ENCODE measurements at regions not wholly inside any gene's neighbourhood (a gene's known extent, or its start where the extent isn't known, plus 50 kb on each side); places are given as distances from the start of the nearest gene placed in this dataset.

DNA sequence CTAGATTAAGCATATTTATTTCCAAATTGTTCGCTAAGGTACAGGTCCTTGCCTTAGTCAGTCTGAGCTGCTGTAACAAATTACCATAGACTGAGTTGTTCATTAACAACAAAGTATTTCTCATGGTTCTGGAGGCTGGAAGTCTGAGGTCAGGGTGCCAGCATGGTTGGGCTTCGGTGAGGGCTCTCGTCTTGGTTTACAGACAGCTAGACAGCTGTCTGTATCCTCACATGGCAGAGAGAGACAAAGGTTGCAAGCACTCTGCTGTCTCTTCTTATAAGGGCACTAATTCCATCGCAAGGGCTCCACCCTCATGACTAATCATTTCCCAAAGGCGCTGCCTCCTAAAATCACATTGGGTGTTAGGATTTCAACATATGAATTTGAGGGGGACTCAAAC is 115.3 kb upstream of the GMDS start:
- 100% methylated on average over 1 to 3 of the region's 5 CpGs for WGBS, 2 donors (ENCODE audit: low coverage in 1 of 2)
- Histone ChIP-seq H3K4me3 (no peak overlapping the region), H3K27ac (no peak overlapping the region)

DNA sequence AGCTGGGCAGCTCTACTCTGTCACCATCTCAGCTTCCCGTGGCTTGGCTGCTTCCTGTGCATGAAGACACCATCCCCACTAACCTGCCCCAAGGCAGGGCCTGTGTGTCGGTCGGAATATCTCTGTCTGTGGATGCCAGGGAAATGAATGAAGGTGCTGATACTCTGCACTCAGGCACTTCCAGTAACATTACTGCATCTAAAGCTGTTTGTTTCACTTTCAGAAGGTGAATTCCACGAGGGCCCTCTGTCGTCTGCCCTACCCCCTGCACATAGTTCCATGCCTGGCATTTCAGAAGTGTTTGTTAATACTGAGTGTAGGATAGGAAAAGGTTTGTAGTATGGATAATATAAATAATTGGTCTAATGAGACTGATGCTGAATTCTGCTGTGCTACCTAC is 114.7 kb upstream of the GMDS start:
- peaks cover 0 to 7% (median 2%) of the 10 kb centered on the region in 3 donors for H3K4me1 ChIP-seq
- 80 to 100% methylated on average over 1 to 2 of the region's 5 CpGs for WGBS, 2 donors (ENCODE audit: low coverage in 1 of 2)

More for the DNA sequence above, 115.3 kb upstream of the GMDS start:
- no peaks in the 10 kb centered on the region for H3K9me3 ChIP-seq
- no peaks in the 10 kb centered on the region for H3K27me3 ChIP-seq
- ATAC-seq, result no peak
- H3K4me1 ChIP-seq, result peaks cover 0 to 1% (median 0%) of the 10 kb centered on the region in 3 donors
- H3K36me3 ChIP-seq, result peaks cover 0 to 12% of the 10 kb centered on the region in 2 donors
- TF ChIP-seq EP300 (IDR thresholded peaks at IDR 0.05) (no peak), POLR2AphosphoS5 (IDR thresholded peaks at IDR 0.05) (no peak), POLR2A (IDR thresholded peaks at IDR 0.05) (no peak), CTCF (IDR thresholded peaks at IDR 0.05) (no peak)

DNA sequence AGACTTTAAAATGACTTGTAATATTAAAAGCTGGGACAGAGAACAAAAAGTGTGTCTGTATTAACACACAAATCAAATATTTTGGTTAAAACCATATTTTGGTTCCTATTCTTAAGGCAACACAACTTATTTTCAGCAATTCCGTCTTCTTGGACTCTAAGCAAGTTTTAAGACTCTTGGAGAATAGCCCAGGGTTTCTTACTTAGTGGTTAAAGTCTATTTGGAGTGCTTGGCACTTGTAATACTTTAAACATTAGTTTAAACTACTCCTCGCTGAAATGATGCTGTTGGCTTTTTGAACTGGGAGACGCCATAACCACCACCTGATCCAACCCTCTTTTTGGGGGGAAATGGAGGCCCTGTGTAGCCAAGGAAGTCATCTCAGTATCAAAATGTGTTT is 109.7 kb upstream of the GMDS start:
- Histone ChIP-seq H3K9me3 (no peaks in the 10 kb centered on the region), H3K4me1 (peaks cover 2 to 27% (median 9%) of the 10 kb centered on the region in 3 donors), H3K27me3 (no peaks in the 10 kb centered on the region), H3K36me3 (peaks cover 0 to 5% of the 10 kb centered on the region in 2 donors), H3K4me3 (no peak overlapping the region), H3K27ac (no peak overlapping the region)
- no peak for ATAC-seq
- no peak for TF ChIP-seq EP300 (IDR thresholded peaks at IDR 0.05)
- no peak for TF ChIP-seq CTCF (IDR thresholded peaks at IDR 0.05)
- TF ChIP-seq POLR2AphosphoS5 (IDR thresholded peaks at IDR 0.05), result no peak
- no peak for TF ChIP-seq POLR2A (IDR thresholded peaks at IDR 0.05)
- 4 to 23% methylated on average over 2 to 3 of the region's 3 CpGs for WGBS, 2 donors (ENCODE audit: low coverage in 1 of 2)

More for the DNA sequence above, 114.7 kb upstream of the GMDS start:
- H3K27ac ChIP-seq, result no peak overlapping the region
- no peaks in the 10 kb centered on the region for H3K9me3 ChIP-seq
- no peak for TF ChIP-seq POLR2A (IDR thresholded peaks at IDR 0.05)
- no peak for TF ChIP-seq EP300 (IDR thresholded peaks at IDR 0.05)
- TF ChIP-seq POLR2AphosphoS5 (IDR thresholded peaks at IDR 0.05), result no peak
- TF ChIP-seq CTCF (IDR thresholded peaks at IDR 0.05), result no peak
- no peak for ATAC-seq
- H3K36me3 ChIP-seq, result peaks cover 0 to 12% of the 10 kb centered on the region in 2 donors
- H3K4me3 ChIP-seq, result no peak overlapping the region
- no peaks in the 10 kb centered on the region for H3K27me3 ChIP-seq

DNA sequence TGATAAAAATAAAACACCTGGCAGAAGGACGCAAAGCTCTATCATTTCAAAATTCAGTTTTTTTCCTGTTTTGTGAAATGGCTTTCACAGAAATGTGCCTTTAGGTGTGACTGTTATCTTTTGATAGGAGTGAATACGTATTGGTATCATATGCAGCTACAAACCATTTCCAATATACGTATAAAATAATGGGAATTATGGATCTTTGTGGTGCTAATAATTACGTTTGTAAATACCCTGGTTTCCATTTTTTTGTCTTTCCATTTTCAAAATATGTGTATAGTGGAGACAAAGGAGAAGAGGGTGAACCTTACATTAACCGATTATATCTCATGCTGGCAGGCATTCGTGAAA is 108.7 kb upstream of the GMDS start:
- WGBS, 2 donors (ENCODE audit: low coverage in 1 of 2), result 47 to 56% methylated on average over 6 of the region's 6 CpGs
- no peak overlapping the region for H3K27ac ChIP-seq

More for the DNA sequence above, 108.7 kb upstream of the GMDS start:
- H3K9me3 ChIP-seq, result no peaks in the 10 kb centered on the region
- H3K36me3 ChIP-seq, result no peaks in the 10 kb centered on the region
- no peak overlapping the region for H3K4me3 ChIP-seq
- TF ChIP-seq CTCF (IDR thresholded peaks at IDR 0.05) (no peak), POLR2AphosphoS5 (IDR thresholded peaks at IDR 0.05) (no peak), EP300 (IDR thresholded peaks at IDR 0.05) (no peak), POLR2A (IDR thresholded peaks at IDR 0.05) (no peak)
- peaks cover 2 to 27% (median 9%) of the 10 kb centered on the region in 3 donors for H3K4me1 ChIP-seq
- no peak for ATAC-seq
- H3K27me3 ChIP-seq, result no peaks in the 10 kb centered on the region

Measured in gastroesophageal sphincter (tissue), 4 donors.